Mucosa of descending colon (tissue), 3 donors: ENCODE measurements at regions not wholly inside any gene's neighbourhood (a gene's known extent, or its start where the extent isn't known, plus 50 kb on each side); places are given as distances from the start of the nearest gene placed in this dataset.
"Not testable (repeated sequence)": the region's sequence is repeated elsewhere in the genome, so short reads cannot be mapped to it uniquely, and the experiment has no call there.

Source experiments
- ATAC-seq: fragments of 200-7000 bp; cut with Tn5 transposase; one replicate; pipeline ENCODE4 v1.9.1; 2020; ENCODE audit warnings: mild to moderate bottlenecking, moderate library complexity
- DNase-seq, 3 donors: peaks; one replicate each; pipeline ENCODE4 v3.0.0-alpha.2; 2020
- H3K36me3 ChIP-seq: fragments of 200-600 bp; one replicate; pipeline ENCODE4 v1.8.0; 2021; ENCODE audit warnings: low read depth, mild to moderate bottlenecking
- H3K4me1 ChIP-seq: fragments of 200-600 bp; one replicate; pipeline ENCODE4 v1.8.0; 2021; ENCODE audit warnings: low read depth, mild to moderate bottlenecking
- H3K4me3 ChIP-seq: fragments of 200-600 bp; one replicate; pipeline ENCODE4 v1.8.0; 2021; ENCODE audit warnings: mild to moderate bottlenecking
- H3K9me3 ChIP-seq: fragments of 200-600 bp; one replicate; pipeline ENCODE4 v1.8.0; 2021; ENCODE audit warnings: mild to moderate bottlenecking
- intact Hi-C, 2 donors: fragments of 100-400 bp; cut with DNase I in 1 of 2; cut with micrococcal nuclease in 1 of 2; formaldehyde crosslinking; loops; one replicate each; pipeline versions ENCODE4 v1.11.0 to v1.11.1; 2022; cut with DNase I, micrococcal nuclease
- TF ChIP-seq, protein P1 (sequence below): fragments of 200-600 bp; IDR thresholded peaks from one replicate; pipeline ENCODE4 v1.8.0; 2022; ENCODE audit warnings: antibody characterized with exemption, mild to moderate bottlenecking
- donor health status: DM: no; HTN: no; CAD: no; lungs with moderate emphysema.
- donor health status: DM: no; HTN: no; CAD: no.
- donor health status: DM: no; HTN: yes; CAD: no.

- no peak for DNase-seq
- H3K9me3 ChIP-seq, result no peaks in the 10 kb centered on the region
- TF ChIP-seq, protein P1, sequence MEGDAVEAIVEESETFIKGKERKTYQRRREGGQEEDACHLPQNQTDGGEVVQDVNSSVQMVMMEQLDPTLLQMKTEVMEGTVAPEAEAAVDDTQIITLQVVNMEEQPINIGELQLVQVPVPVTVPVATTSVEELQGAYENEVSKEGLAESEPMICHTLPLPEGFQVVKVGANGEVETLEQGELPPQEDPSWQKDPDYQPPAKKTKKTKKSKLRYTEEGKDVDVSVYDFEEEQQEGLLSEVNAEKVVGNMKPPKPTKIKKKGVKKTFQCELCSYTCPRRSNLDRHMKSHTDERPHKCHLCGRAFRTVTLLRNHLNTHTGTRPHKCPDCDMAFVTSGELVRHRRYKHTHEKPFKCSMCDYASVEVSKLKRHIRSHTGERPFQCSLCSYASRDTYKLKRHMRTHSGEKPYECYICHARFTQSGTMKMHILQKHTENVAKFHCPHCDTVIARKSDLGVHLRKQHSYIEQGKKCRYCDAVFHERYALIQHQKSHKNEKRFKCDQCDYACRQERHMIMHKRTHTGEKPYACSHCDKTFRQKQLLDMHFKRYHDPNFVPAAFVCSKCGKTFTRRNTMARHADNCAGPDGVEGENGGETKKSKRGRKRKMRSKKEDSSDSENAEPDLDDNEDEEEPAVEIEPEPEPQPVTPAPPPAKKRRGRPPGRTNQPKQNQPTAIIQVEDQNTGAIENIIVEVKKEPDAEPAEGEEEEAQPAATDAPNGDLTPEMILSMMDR, result no peak
- no peak overlapping the region for H3K4me3 ChIP-seq
- H3K4me1 ChIP-seq, result no peaks in the 10 kb centered on the region
- intact Hi-C loops, result no loop called here
- no peaks in the 10 kb centered on the region for H3K36me3 ChIP-seq
- ATAC-seq, result no peak
Measured at GRCh38 chr9:118670011-118670953, 699.0 kb downstream of the BRINP1 start.

GRCh38 chr9:118674942-118675341 lies 694.3 kb downstream of the BRINP1 start:
- Histone ChIP-seq H3K36me3 (no peaks in the 10 kb centered on the region), H3K4me1 (no peaks in the 10 kb centered on the region), H3K4me3 (no peak overlapping the region), H3K9me3 (no peaks in the 10 kb centered on the region)
- TF ChIP-seq, protein P1, result no peak
- intact Hi-C loops, result no loop called here
- no peak for DNase-seq
- ATAC-seq, result no peak

- DNase-seq, H3K4me3 ChIP-seq, H3K36me3 ChIP-seq, H3K9me3 ChIP-seq, intact Hi-C loops, ATAC-seq, H3K4me1 ChIP-seq: not testable (repeated sequence)
Measured at GRCh38 chr9:118677936-118678653, 691.1 kb downstream of the BRINP1 start.

- intact Hi-C loops, result no loop called here
- Histone ChIP-seq H3K9me3 (no peaks in the 10 kb centered on the region), H3K4me3 (no peak overlapping the region), H3K36me3 (no peaks in the 10 kb centered on the region), H3K4me1 (no peaks in the 10 kb centered on the region)
- TF ChIP-seq, protein P1, result no peak
- DNase-seq (no peak), ATAC-seq (no peak)
Measured at GRCh38 chr9:118686959-118687358, 682.3 kb downstream of the BRINP1 start.

GRCh38 chr9:118689280-118689679 lies 680.0 kb downstream of the BRINP1 start:
- TF ChIP-seq, protein P1, result no peak
- no peak for DNase-seq
- no peak for ATAC-seq
- Histone ChIP-seq H3K36me3 (no peaks in the 10 kb centered on the region), H3K4me3 (no peak overlapping the region), H3K9me3 (no peaks in the 10 kb centered on the region), H3K4me1 (no peaks in the 10 kb centered on the region)
- intact Hi-C loops, result no loop called here

- no peaks in the 10 kb centered on the region for H3K36me3 ChIP-seq
- ATAC-seq (no peak), DNase-seq (no peak)
- no peaks in the 10 kb centered on the region for H3K9me3 ChIP-seq
- intact Hi-C loops, result no loop called here
- no peaks in the 10 kb centered on the region for H3K4me1 ChIP-seq
- TF ChIP-seq, protein P1, result no peak
- H3K4me3 ChIP-seq, result no peak overlapping the region
Measured at GRCh38 chr9:118692613-118693012, 676.6 kb downstream of the BRINP1 start.
